ENCODE measurements at regions not wholly inside any gene's neighbourhood (a gene's known extent, or its start where the extent isn't known, plus 50 kb on each side); places are given as distances from the start of the nearest gene placed in this dataset.
A peak's percentile ranks its signal among the peaks of the same experiment; 100 is the strongest.

DNA sequence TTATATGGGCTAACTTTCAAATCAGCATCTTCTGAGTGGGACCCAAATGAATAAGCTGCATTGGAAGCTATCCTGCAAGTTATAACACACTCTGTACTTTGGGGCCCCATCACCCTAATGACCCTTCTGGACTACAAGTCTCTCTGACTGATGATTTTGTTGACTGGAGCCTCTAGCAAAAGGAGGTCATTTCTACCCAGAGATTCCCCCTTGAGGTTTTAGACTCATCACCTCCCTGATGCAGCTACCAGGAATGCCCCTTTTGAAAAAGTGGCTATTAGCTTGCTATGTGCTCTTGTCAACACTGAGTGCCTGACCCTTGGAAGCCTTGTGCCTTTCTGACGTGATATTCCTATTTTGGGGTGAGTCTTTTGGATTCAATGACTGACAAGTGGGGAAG, 54.5 kb upstream of the NEMP2 start:
- H3K27me3 Mint-ChIP-seq (ENCODE audit: low read depth in 3 of 3) = no peaks in the 10 kb centered on the region
- 100% methylated on average over 1 of the region's 1 CpG for WGBS (ENCODE audit: insufficient coverage)
- DNase-seq = no peak
- no peak overlapping the region for H3K27ac ChIP-seq (ENCODE audit: low read depth in 1 of 2, low read length in 2 of 2)
- no peaks in the 10 kb centered on the region for H3K9me3 ChIP-seq (replicated peaks in 1 of 2; ENCODE audit: control insufficient read depth in 1 of 2, insufficient read depth in 1 of 2, low read length in 2 of 2)
- no peaks in the 10 kb centered on the region for H3K4me1 ChIP-seq (ENCODE audit: control insufficient read depth in 1 of 2, insufficient read depth in 2 of 2, low read length in 2 of 2)
- peak overlapping the region in 1 of 7 donors; percentile 47 for H3K27ac Mint-ChIP-seq
- H3K27me3 ChIP-seq (ENCODE audit: control insufficient read depth in 2 of 2, insufficient read depth in 2 of 2, low read length in 2 of 2) = no peaks in the 10 kb centered on the region
- no peak overlapping the region for H3K9ac ChIP-seq (ENCODE audit: insufficient read depth, low read length, poor library complexity, severe bottlenecking)
- no peak overlapping the region for H3K4me3 Mint-ChIP-seq
- H3K4me2 ChIP-seq (replicated peaks; ENCODE audit: extremely low read depth, low read length, poor library complexity, severe bottlenecking) = no peak overlapping the region
- H2AFZ ChIP-seq (ENCODE audit: insufficient read depth, low read depth, low read length, poor library complexity, severe bottlenecking) = no peak overlapping the region
- H3K4me3 ChIP-seq (replicated peaks in 1 of 3; ENCODE audit: low read depth in 2 of 3, low read length in 3 of 3) = no peak overlapping the region
- H3K9me3 Mint-ChIP-seq = peaks cover 0 to 3% (median 0%) of the 10 kb centered on the region in 7 donors
- TF ChIP-seq, protein P1, sequence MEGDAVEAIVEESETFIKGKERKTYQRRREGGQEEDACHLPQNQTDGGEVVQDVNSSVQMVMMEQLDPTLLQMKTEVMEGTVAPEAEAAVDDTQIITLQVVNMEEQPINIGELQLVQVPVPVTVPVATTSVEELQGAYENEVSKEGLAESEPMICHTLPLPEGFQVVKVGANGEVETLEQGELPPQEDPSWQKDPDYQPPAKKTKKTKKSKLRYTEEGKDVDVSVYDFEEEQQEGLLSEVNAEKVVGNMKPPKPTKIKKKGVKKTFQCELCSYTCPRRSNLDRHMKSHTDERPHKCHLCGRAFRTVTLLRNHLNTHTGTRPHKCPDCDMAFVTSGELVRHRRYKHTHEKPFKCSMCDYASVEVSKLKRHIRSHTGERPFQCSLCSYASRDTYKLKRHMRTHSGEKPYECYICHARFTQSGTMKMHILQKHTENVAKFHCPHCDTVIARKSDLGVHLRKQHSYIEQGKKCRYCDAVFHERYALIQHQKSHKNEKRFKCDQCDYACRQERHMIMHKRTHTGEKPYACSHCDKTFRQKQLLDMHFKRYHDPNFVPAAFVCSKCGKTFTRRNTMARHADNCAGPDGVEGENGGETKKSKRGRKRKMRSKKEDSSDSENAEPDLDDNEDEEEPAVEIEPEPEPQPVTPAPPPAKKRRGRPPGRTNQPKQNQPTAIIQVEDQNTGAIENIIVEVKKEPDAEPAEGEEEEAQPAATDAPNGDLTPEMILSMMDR (IDR thresholded peaks at IDR 0.05) = no peak
- H4K20me1 ChIP-seq (ENCODE audit: insufficient read depth, low read length) = no peaks in the 10 kb centered on the region
- H3K36me3 Mint-ChIP-seq = no peaks in the 10 kb centered on the region
- intact Hi-C loops (cut with micrococcal nuclease) = no loop called here
- no peaks in the 10 kb centered on the region for H3K79me2 ChIP-seq (ENCODE audit: insufficient read depth, low read length)
- H3K4me1 Mint-ChIP-seq = no peaks in the 10 kb centered on the region
- no peaks in the 10 kb centered on the region for H3K36me3 ChIP-seq (replicated peaks in 1 of 2; ENCODE audit: control insufficient read depth in 1 of 2, insufficient read depth in 2 of 2, low read length in 2 of 2)

DNA sequence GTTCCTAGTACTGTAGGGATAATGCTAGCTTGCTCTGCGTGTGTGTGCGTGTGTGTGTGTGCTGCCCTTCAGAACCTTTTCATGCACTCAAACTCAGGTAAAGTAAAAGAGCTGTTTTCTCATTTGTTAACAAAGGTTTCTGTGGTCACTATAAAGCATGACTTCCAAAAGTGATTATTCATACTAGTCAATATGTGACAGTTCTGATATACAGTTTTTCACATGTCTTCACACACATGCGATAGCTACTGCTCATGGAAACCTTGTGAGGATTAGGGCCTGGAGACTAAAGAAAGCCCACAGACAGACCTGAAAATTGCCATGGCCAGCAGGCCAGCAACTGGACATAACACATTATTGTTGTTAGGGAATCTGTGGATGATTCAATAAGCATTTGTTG, 56.9 kb upstream of the NEMP2 start:
- Histone ChIP-seq H3K27ac (ENCODE audit: low read depth in 1 of 2, low read length in 2 of 2) (no peak overlapping the region), H3K27me3 (ENCODE audit: control insufficient read depth in 2 of 2, insufficient read depth in 2 of 2, low read length in 2 of 2) (no peaks in the 10 kb centered on the region), H4K20me1 (ENCODE audit: insufficient read depth, low read length) (no peaks in the 10 kb centered on the region), H3K4me3 (replicated peaks in 1 of 3; ENCODE audit: low read depth in 2 of 3, low read length in 3 of 3) (no peak overlapping the region), H3K79me2 (ENCODE audit: insufficient read depth, low read length) (no peaks in the 10 kb centered on the region), H3K9ac (ENCODE audit: insufficient read depth, low read length, poor library complexity, severe bottlenecking) (no peak overlapping the region), H3K9me3 (replicated peaks in 1 of 2; ENCODE audit: control insufficient read depth in 1 of 2, insufficient read depth in 1 of 2, low read length in 2 of 2) (no peaks in the 10 kb centered on the region), H2AFZ (ENCODE audit: insufficient read depth, low read depth, low read length, poor library complexity, severe bottlenecking) (no peak overlapping the region), H3K36me3 (replicated peaks in 1 of 2; ENCODE audit: control insufficient read depth in 1 of 2, insufficient read depth in 2 of 2, low read length in 2 of 2) (no peaks in the 10 kb centered on the region), H3K4me1 (ENCODE audit: control insufficient read depth in 1 of 2, insufficient read depth in 2 of 2, low read length in 2 of 2) (no peaks in the 10 kb centered on the region), H3K4me2 (replicated peaks; ENCODE audit: extremely low read depth, low read length, poor library complexity, severe bottlenecking) (no peak overlapping the region)
- intact Hi-C loops (cut with micrococcal nuclease) = no loop called here
- Mint-ChIP-seq H3K27ac (peak overlapping the region in 1 of 7 donors; percentile 35), H3K27me3 (ENCODE audit: low read depth in 3 of 3) (no peaks in the 10 kb centered on the region), H3K9me3 (peaks cover 0 to 3% (median 0%) of the 10 kb centered on the region in 7 donors), H3K36me3 (no peaks in the 10 kb centered on the region), H3K4me1 (no peaks in the 10 kb centered on the region), H3K4me3 (no peak overlapping the region)
- no peak for DNase-seq
- TF ChIP-seq, protein P1 (IDR thresholded peaks at IDR 0.05) = no peak
- no CpG with 5 or more reads among the region's 3 CpGs for WGBS (ENCODE audit: insufficient coverage)
